CD4-positive, alpha-beta memory T cell (primary cell): ENCODE measurements at regions not wholly inside any gene's neighbourhood (a gene's known extent, or its start where the extent isn't known, plus 50 kb on each side); places are given as distances from the start of the nearest gene placed in this dataset.

Source experiments
- CTCF ChIA-PET: fragments of 350-600 bp; sonication (Branson Sonifier 250); formaldehyde crosslinking; loops from one replicate; lab custom pipeline; 2021; ENCODE audit warnings: inconsistent platforms; ENCODE audit not compliant: partially characterized antibody; lab: Charles Lee
- POLR2A ChIA-PET: fragments of 350-600 bp; sonication (Branson Sonifier 250); formaldehyde crosslinking; loops from one replicate; lab custom pipeline; 2021; ENCODE audit not compliant: partially characterized antibody; lab: Charles Lee
- DNase-seq, 5 donors: peaks; one replicate each; pipeline versions ENCODE4 v3.0.0 to v3.0.0-alpha.2; 2020 to 2022; ENCODE audit warnings: mixed read lengths in 1 of 5
- H3K27ac ChIP-seq: one replicate; pipeline ENCODE4 v1.7.0; 2013; ENCODE audit warnings: low read depth, low read length
- H3K27me3 ChIP-seq: 2 replicates; pipeline ENCODE4 v1.7.0; 2013; ENCODE audit warnings: mild to moderate bottlenecking, low read length, moderate library complexity; ENCODE audit not compliant: insufficient read depth
- H3K36me3 ChIP-seq: 2 replicates; pipeline ENCODE4 v1.7.0; 2013; ENCODE audit warnings: mild to moderate bottlenecking, low read length, moderate library complexity; ENCODE audit not compliant: insufficient read depth
- H3K4me1 ChIP-seq: 2 replicates; pipeline ENCODE4 v1.7.0; 2013; ENCODE audit warnings: mild to moderate bottlenecking, low read length, moderate library complexity; ENCODE audit not compliant: insufficient read depth
- H3K4me3 ChIP-seq, 2 donors: one replicate each; pipeline ENCODE4 v1.7.0; 2013; ENCODE audit warnings: low read length in 2 of 2, mild to moderate bottlenecking in 1 of 2
- H3K9me3 ChIP-seq, 2 donors: one replicate each; pipeline ENCODE4 v1.7.0; 2013; ENCODE audit warnings: low read length in 2 of 2, control low read depth in 1 of 2; ENCODE audit not compliant: control insufficient read depth in 1 of 2
- H3K27ac Mint-ChIP-seq, 7 donors: one replicate each; pipeline ENCODE4 v1.8.0; 2020 to 2021; ENCODE audit warnings: mixed read lengths in 7 of 7, mild to moderate bottlenecking in 6 of 7, inconsistent platforms in 3 of 7, moderate library complexity in 3 of 7
- H3K27me3 Mint-ChIP-seq, 2 donors: one replicate each; pipeline ENCODE4 v1.8.0; 2020 to 2021; ENCODE audit warnings: mixed read lengths in 2 of 2
- H3K36me3 Mint-ChIP-seq, 2 donors: one replicate each; pipeline ENCODE4 v1.8.0; 2020 to 2021; ENCODE audit warnings: mixed read lengths in 2 of 2, inconsistent platforms in 1 of 2, mild to moderate bottlenecking in 1 of 2
- H3K4me1 Mint-ChIP-seq, 4 donors: one replicate each; pipeline ENCODE4 v1.8.0; 2020 to 2021; ENCODE audit warnings: mixed read lengths in 4 of 4, mild to moderate bottlenecking in 1 of 4
- H3K4me3 Mint-ChIP-seq, 8 donors: one replicate each; pipeline ENCODE4 v1.8.0; 2020 to 2021; ENCODE audit warnings: mixed read lengths in 8 of 8, mild to moderate bottlenecking in 7 of 8, moderate library complexity in 6 of 8, inconsistent platforms in 3 of 8
- H3K9me3 Mint-ChIP-seq, 8 donors: one replicate each; pipeline ENCODE4 v1.8.0; 2020 to 2021; ENCODE audit warnings: mixed read lengths in 8 of 8, mild to moderate bottlenecking in 5 of 8, inconsistent platforms in 3 of 8, moderate library complexity in 1 of 8
- intact Hi-C: fragments of 100-400 bp; cut with micrococcal nuclease; formaldehyde crosslinking; loops from one replicate; pipeline ENCODE4 v1.15.1; 2023

- Mint-ChIP-seq H3K4me3 (no peak overlapping the region), H3K4me1 (no peaks in the 10 kb centered on the region), H3K36me3 (no peaks in the 10 kb centered on the region), H3K9me3 (peaks cover under 1 to 25% (median 10%) of the 10 kb centered on the region in 8 donors), H3K27me3 (no peaks in the 10 kb centered on the region), H3K27ac (no peak overlapping the region)
- Histone ChIP-seq H3K27me3 (no peaks in the 10 kb centered on the region), H3K9me3 (no peaks in the 10 kb centered on the region), H3K36me3 (no peaks in the 10 kb centered on the region), H3K4me1 (no peaks in the 10 kb centered on the region), H3K27ac (no peak overlapping the region), H3K4me3 (no peak overlapping the region)
- ChIA-PET POLR2A (no interaction called here), CTCF (no interaction called here)
- no peak for DNase-seq
- intact Hi-C loops = no loop called here
Measured at GRCh38 chr3:82999777-83000176, 1238.3 kb upstream of the GBE1 start.

GRCh38 chr3:82978368-82978767 is 1216.9 kb upstream of the GBE1 start:
- Mint-ChIP-seq H3K4me1 (no peaks in the 10 kb centered on the region), H3K27ac (no peak overlapping the region), H3K9me3 (peaks cover under 1 to 32% (median 13%) of the 10 kb centered on the region in 8 donors), H3K36me3 (no peaks in the 10 kb centered on the region), H3K27me3 (no peaks in the 10 kb centered on the region), H3K4me3 (no peak overlapping the region)
- POLR2A ChIA-PET = no interaction called here
- CTCF ChIA-PET = no interaction called here
- Histone ChIP-seq H3K36me3 (no peaks in the 10 kb centered on the region), H3K4me3 (no peak overlapping the region), H3K4me1 (no peaks in the 10 kb centered on the region), H3K27me3 (no peaks in the 10 kb centered on the region), H3K9me3 (no peaks in the 10 kb centered on the region), H3K27ac (no peak overlapping the region)
- no peak for DNase-seq
- intact Hi-C loops = no loop called here

- H3K4me3 Mint-ChIP-seq = no peak overlapping the region
- Histone ChIP-seq H3K27me3 (no peaks in the 10 kb centered on the region), H3K36me3 (no peaks in the 10 kb centered on the region), H3K4me3 (no peak overlapping the region), H3K27ac (no peak overlapping the region), H3K9me3 (no peaks in the 10 kb centered on the region), H3K4me1 (no peaks in the 10 kb centered on the region)
- ChIA-PET CTCF (no interaction called here), POLR2A (no interaction called here)
- peaks cover 2 to 28% (median 13%) of the 10 kb centered on the region in 8 donors for H3K9me3 Mint-ChIP-seq
- intact Hi-C loops = no loop called here
- no peaks in the 10 kb centered on the region for H3K27me3 Mint-ChIP-seq
- no peaks in the 10 kb centered on the region for H3K4me1 Mint-ChIP-seq
- DNase-seq = no peak
- no peak overlapping the region for H3K27ac Mint-ChIP-seq
- no peaks in the 10 kb centered on the region for H3K36me3 Mint-ChIP-seq
Measured at GRCh38 chr3:82977871-82978270, 1216.4 kb upstream of the GBE1 start.

GRCh38 chr3:82973791-82974190 is 1212.3 kb upstream of the GBE1 start:
- CTCF ChIA-PET = no interaction called here
- intact Hi-C loops = no loop called here

GRCh38 chr3:82960379-82960778 is 1198.9 kb upstream of the GBE1 start:
- H3K36me3 Mint-ChIP-seq = no peaks in the 10 kb centered on the region
- Histone ChIP-seq H3K9me3 (no peaks in the 10 kb centered on the region), H3K4me1 (no peaks in the 10 kb centered on the region), H3K27ac (no peak overlapping the region), H3K4me3 (no peak overlapping the region), H3K27me3 (no peaks in the 10 kb centered on the region), H3K36me3 (no peaks in the 10 kb centered on the region)
- no peak overlapping the region for H3K4me3 Mint-ChIP-seq
- H3K9me3 Mint-ChIP-seq = peaks cover 0 to 8% (median 5%) of the 10 kb centered on the region in 8 donors
- no peaks in the 10 kb centered on the region for H3K27me3 Mint-ChIP-seq
- intact Hi-C loops = no loop called here
- H3K4me1 Mint-ChIP-seq = no peaks in the 10 kb centered on the region
- ChIA-PET CTCF (no interaction called here), POLR2A (no interaction called here)
- DNase-seq = no peak
- no peak overlapping the region for H3K27ac Mint-ChIP-seq

More at GRCh38 chr3:82973791-82974190, 1212.3 kb upstream of the GBE1 start:
- POLR2A ChIA-PET = no interaction called here
- H3K36me3 ChIP-seq = no peaks in the 10 kb centered on the region
- no peak overlapping the region for H3K27ac ChIP-seq
- H3K27me3 ChIP-seq = no peaks in the 10 kb centered on the region
- Mint-ChIP-seq H3K4me1 (no peaks in the 10 kb centered on the region), H3K27me3 (no peaks in the 10 kb centered on the region), H3K36me3 (no peaks in the 10 kb centered on the region), H3K4me3 (no peak overlapping the region), H3K9me3 (peaks cover 1 to 19% (median 9%) of the 10 kb centered on the region in 8 donors), H3K27ac (no peak overlapping the region)
- no peak overlapping the region for H3K4me3 ChIP-seq
- H3K4me1 ChIP-seq = no peaks in the 10 kb centered on the region
- DNase-seq = no peak
- H3K9me3 ChIP-seq = no peaks in the 10 kb centered on the region

DNA sequence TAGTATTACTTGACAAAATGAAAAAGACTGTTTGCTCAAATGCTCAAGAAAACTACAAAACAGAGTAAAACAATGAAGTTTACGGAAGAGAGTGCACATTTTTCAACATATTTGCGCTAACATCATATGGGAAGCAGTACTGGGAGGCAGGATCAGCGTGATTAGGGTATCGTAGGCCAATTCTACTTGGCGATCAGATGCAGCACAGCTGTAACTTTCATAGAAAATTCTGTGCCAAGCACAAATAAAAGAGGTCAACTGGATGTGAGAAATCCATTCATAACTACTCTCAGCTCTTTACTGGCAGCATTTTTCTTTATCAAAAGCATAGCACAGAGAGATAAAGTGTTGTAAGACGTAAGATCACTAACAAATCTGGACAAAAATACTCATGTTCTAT is 1196.3 kb upstream of the GBE1 start:
- Histone ChIP-seq H3K27ac (no peak overlapping the region), H3K4me3 (no peak overlapping the region), H3K9me3 (no peaks in the 10 kb centered on the region), H3K36me3 (no peaks in the 10 kb centered on the region), H3K27me3 (no peaks in the 10 kb centered on the region), H3K4me1 (no peaks in the 10 kb centered on the region)
- no peaks in the 10 kb centered on the region for H3K4me1 Mint-ChIP-seq
- ChIA-PET POLR2A (no interaction called here), CTCF (no interaction called here)
- intact Hi-C loops = no loop called here
- H3K4me3 Mint-ChIP-seq = no peak overlapping the region
- H3K27me3 Mint-ChIP-seq = no peaks in the 10 kb centered on the region
- H3K27ac Mint-ChIP-seq = no peak overlapping the region
- no peaks in the 10 kb centered on the region for H3K36me3 Mint-ChIP-seq
- no peak for DNase-seq
- peaks cover 0 to 9% (median 6%) of the 10 kb centered on the region in 8 donors for H3K9me3 Mint-ChIP-seq

DNA sequence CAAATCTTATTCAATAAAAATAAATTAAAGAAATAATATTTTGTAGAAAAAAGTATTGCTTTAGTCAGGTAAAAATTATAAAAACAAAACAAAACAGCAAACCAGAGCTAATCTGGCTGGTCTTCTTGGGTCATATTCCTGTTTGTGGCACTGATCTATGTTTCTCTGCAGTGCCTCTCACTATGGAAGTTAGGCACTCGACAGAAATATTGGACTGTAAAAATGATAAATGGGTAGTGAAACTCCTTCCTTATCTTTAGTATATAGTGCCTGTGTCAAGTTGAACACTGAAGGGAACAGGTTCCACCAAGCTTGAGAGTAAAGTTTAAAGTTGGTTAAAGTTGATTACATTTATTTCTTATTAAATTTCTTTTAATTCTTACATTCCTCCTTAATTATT is 1195.6 kb upstream of the GBE1 start:
- no peak overlapping the region for H3K4me3 ChIP-seq
- no peaks in the 10 kb centered on the region for H3K36me3 Mint-ChIP-seq

DNA sequence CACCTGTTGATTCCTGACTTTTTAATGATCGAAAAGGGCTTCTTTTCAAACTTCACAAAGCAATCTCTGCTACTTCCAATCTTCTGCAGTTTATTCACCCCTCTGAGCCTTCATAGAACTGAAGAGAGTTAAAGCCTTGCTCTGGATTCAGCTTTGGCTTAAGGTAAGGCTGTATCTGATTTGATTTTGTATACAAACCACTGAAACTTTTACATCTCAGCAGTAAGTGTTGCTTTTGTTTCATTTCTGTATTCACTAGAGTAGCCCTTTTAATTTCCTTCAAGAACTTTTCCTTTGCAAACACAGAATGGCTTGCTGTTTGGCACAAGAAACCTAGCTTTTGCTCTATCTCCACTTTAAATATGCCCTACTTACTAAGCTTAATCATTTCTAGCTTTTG is 1193.0 kb upstream of the GBE1 start:
- Histone ChIP-seq H3K9me3 (no peaks in the 10 kb centered on the region), H3K27ac (no peak overlapping the region), H3K4me1 (no peaks in the 10 kb centered on the region), H3K4me3 (no peak overlapping the region), H3K36me3 (no peaks in the 10 kb centered on the region), H3K27me3 (no peaks in the 10 kb centered on the region)
- no peaks in the 10 kb centered on the region for H3K27me3 Mint-ChIP-seq
- intact Hi-C loops = no loop called here
- DNase-seq = no peak
- H3K4me1 Mint-ChIP-seq = no peaks in the 10 kb centered on the region
- ChIA-PET CTCF (no interaction called here), POLR2A (no interaction called here)
- no peak overlapping the region for H3K4me3 Mint-ChIP-seq
- H3K36me3 Mint-ChIP-seq = no peaks in the 10 kb centered on the region
- H3K9me3 Mint-ChIP-seq = peaks cover 2 to 18% (median 4%) of the 10 kb centered on the region in 8 donors
- no peak overlapping the region for H3K27ac Mint-ChIP-seq

More for the DNA sequence above, 1195.6 kb upstream of the GBE1 start:
- peaks cover 0 to 12% (median 6%) of the 10 kb centered on the region in 8 donors for H3K9me3 Mint-ChIP-seq
- Histone ChIP-seq H3K27me3 (no peaks in the 10 kb centered on the region), H3K4me1 (no peaks in the 10 kb centered on the region), H3K27ac (no peak overlapping the region), H3K36me3 (no peaks in the 10 kb centered on the region), H3K9me3 (no peaks in the 10 kb centered on the region)
- H3K4me3 Mint-ChIP-seq = no peak overlapping the region
- CTCF ChIA-PET = no interaction called here
- intact Hi-C loops = no loop called here
- no peaks in the 10 kb centered on the region for H3K27me3 Mint-ChIP-seq
- POLR2A ChIA-PET = no interaction called here
- no peak for DNase-seq
- H3K27ac Mint-ChIP-seq = no peak overlapping the region
- no peaks in the 10 kb centered on the region for H3K4me1 Mint-ChIP-seq
